Dermis microvascular lymphatic vessel endothelial cell (primary cell): ENCODE measurements at regions not wholly inside any gene's neighbourhood (a gene's known extent, or its start where the extent isn't known, plus 50 kb on each side); places are given as distances from the start of the nearest gene placed in this dataset.

Experiments used
- DNase-seq, 2 donors: peaks; one replicate each; pipeline versions ENCODE4 v3.0.0 to v3.0.0-alpha.2; 2010; ENCODE audit warnings: low read depth in 2 of 2

GRCh38 chr4:10753856-10754402 is 69.4 kb upstream of the CLNK start:
- DNase-seq = no peak

GRCh38 chr4:10753336-10753735 is 68.8 kb upstream of the CLNK start:
- no peak for DNase-seq

- DNase-seq = no peak
These were observed 66.1 kb upstream of the CLNK start for GRCh38 chr4:10750714-10751113.

- no peak for DNase-seq
These were observed 62.6 kb upstream of the CLNK start for GRCh38 chr4:10747186-10747585.

- no peak for DNase-seq
These were observed 62.0 kb upstream of the CLNK start for GRCh38 chr4:10746371-10747171.

GRCh38 chr4:10743357-10743756 is 58.8 kb upstream of the CLNK start:
- DNase-seq = no peak

- DNase-seq = no peak
These were observed 57.6 kb upstream of the CLNK start for GRCh38 chr4:10741961-10742699.

- DNase-seq = no peak
These were observed 56.5 kb upstream of the CLNK start for GRCh38 chr4:10740891-10741620.

- DNase-seq = no peak
These were observed 55.7 kb upstream of the CLNK start for GRCh38 chr4:10740251-10740650.

GRCh38 chr4:10738826-10739489 is 54.4 kb upstream of the CLNK start:
- DNase-seq = no peak

- DNase-seq = no peak
These were observed 52.8 kb upstream of the CLNK start for GRCh38 chr4:10737337-10737736.

GRCh38 chr4:10736895-10737294 is 52.3 kb upstream of the CLNK start:
- no peak for DNase-seq

GRCh38 chr4:10736266-10736665 is 51.7 kb upstream of the CLNK start:
- no peak for DNase-seq

GRCh38 chr4:10734697-10735096 is 50.1 kb upstream of the CLNK start:
- no peak for DNase-seq
